Activated CD4-positive, alpha-beta memory T cell treated with anti-CD3 and anti-CD28 coated beads for 36 hours (primary cell): ENCODE measurements at regions not wholly inside any gene's neighbourhood (a gene's known extent, or its start where the extent isn't known, plus 50 kb on each side); places are given as distances from the start of the nearest gene placed in this dataset.

Source experiments
- CTCF ChIA-PET: fragments of 350-600 bp; sonication (Branson Sonifier 250); formaldehyde crosslinking; loops from one replicate; lab custom pipeline; 2021; ENCODE audit warnings: antibody characterized with exemption, inconsistent platforms; lab: Charles Lee
- POLR2A ChIA-PET: fragments of 350-600 bp; sonication (Branson Sonifier 250); formaldehyde crosslinking; loops from one replicate; lab custom pipeline; 2021; ENCODE audit warnings: antibody characterized with exemption; lab: Charles Lee
- DNase-seq: peaks from one replicate; pipeline ENCODE4 v3.0.0-alpha.2; 2020
- H3K27ac Mint-ChIP-seq: one replicate; pipeline ENCODE4 v1.8.0; 2021; ENCODE audit warnings: mixed read lengths
- H3K27me3 Mint-ChIP-seq: one replicate; pipeline ENCODE4 v1.8.0; 2021; ENCODE audit warnings: mixed read lengths
- H3K36me3 Mint-ChIP-seq: one replicate; pipeline ENCODE4 v1.8.0; 2021; ENCODE audit warnings: mixed read lengths
- H3K4me1 Mint-ChIP-seq: one replicate; pipeline ENCODE4 v1.8.0; 2021; ENCODE audit warnings: low read depth, mixed read lengths
- H3K4me3 Mint-ChIP-seq: one replicate; pipeline ENCODE4 v1.8.0; 2021; ENCODE audit warnings: mild to moderate bottlenecking, mixed read lengths
- H3K9me3 Mint-ChIP-seq: one replicate; pipeline ENCODE4 v1.8.0; 2021; ENCODE audit warnings: mixed read lengths
- intact Hi-C: fragments of 100-400 bp; cut with micrococcal nuclease; formaldehyde crosslinking; loops from one replicate; pipeline ENCODE4 v1.15.1; 2023

GRCh38 chr5:174300941-174301761, 255.6 kb downstream of the NSG2 start:
- DNase-seq = no peak
- ChIA-PET CTCF (interaction anchor here (1.5 kb wide), 1 partner anchor 10 kb away, joined by 6 read pairs; no protein-coding TSS in a partner anchor), POLR2A (no interaction called here)
- Mint-ChIP-seq H3K27ac (no peak overlapping the region), H3K4me3 (no peak overlapping the region), H3K9me3 (peaks cover 13% of the 10 kb centered on the region), H3K4me1 (no peaks in the 10 kb centered on the region), H3K27me3 (peaks cover 9% of the 10 kb centered on the region), H3K36me3 (no peaks in the 10 kb centered on the region)
- intact Hi-C loops = no loop called here

- ChIA-PET CTCF (interaction anchor here (1.8 kb wide), 1 partner anchor 10 kb away, joined by 8 read pairs; no protein-coding TSS in a partner anchor), POLR2A (no interaction called here)
- H3K27ac Mint-ChIP-seq = no peak overlapping the region
- H3K4me3 Mint-ChIP-seq = no peak overlapping the region
- H3K9me3 Mint-ChIP-seq = peaks cover 13% of the 10 kb centered on the region
- no peak for DNase-seq
- H3K4me1 Mint-ChIP-seq = no peaks in the 10 kb centered on the region
- peaks cover 9% of the 10 kb centered on the region for H3K27me3 Mint-ChIP-seq
- intact Hi-C loops = no loop called here
- no peaks in the 10 kb centered on the region for H3K36me3 Mint-ChIP-seq
Measured at GRCh38 chr5:174301848-174302625, 256.5 kb downstream of the NSG2 start.

- DNase-seq = no peak
- Mint-ChIP-seq H3K9me3 (peaks cover 8% of the 10 kb centered on the region), H3K27me3 (peaks cover 12% of the 10 kb centered on the region), H3K36me3 (no peaks in the 10 kb centered on the region), H3K4me1 (no peaks in the 10 kb centered on the region), H3K27ac (no peak overlapping the region), H3K4me3 (no peak overlapping the region)
- ChIA-PET POLR2A (no interaction called here), CTCF (interaction anchor here (1.8 kb wide), 1 partner anchor 9 kb away, joined by 8 read pairs; no protein-coding TSS in a partner anchor)
- intact Hi-C loops = no loop called here
Measured at GRCh38 chr5:174303035-174303434, 257.5 kb downstream of the NSG2 start.

DNA sequence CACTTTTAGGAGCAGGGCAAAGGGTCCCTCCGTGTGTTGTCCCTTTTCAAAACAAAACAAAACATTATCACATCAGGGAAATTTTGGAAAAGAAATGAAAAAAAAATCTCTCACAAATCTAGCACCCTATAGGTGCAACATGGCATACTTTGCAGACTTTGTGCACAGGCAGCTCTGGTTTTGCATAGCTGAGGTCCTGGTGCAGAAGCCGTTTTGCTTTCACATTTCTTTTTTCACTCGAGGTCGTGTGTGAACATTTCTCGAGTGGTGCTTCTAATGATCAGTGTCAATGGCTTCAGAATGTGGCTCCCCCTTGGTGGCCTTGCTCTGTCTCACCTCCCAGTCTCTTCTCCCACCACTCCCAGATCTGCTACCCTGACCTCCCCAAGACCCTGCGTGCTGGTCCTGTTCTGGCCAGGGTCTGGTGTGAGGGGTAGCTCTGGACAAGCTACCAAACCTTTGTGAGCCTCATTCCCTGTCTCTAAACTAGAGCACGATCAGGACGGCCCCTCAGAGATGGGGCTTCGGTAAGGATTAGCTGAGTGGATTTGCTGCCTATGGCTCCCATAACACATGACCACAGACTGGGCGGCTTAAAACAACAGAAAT, 258.0 kb downstream of the NSG2 start:
- DNase-seq = no peak
- ChIA-PET POLR2A (no interaction called here), CTCF (interaction anchor here (1.8 kb wide), 1 partner anchor 8 kb away, joined by 8 read pairs; no protein-coding TSS in a partner anchor)
- H3K4me1 Mint-ChIP-seq = no peaks in the 10 kb centered on the region
- peaks cover 4% of the 10 kb centered on the region for H3K9me3 Mint-ChIP-seq
- peaks cover 12% of the 10 kb centered on the region for H3K27me3 Mint-ChIP-seq
- H3K36me3 Mint-ChIP-seq = no peaks in the 10 kb centered on the region
- intact Hi-C loops = no loop called here
- H3K4me3 Mint-ChIP-seq = no peak overlapping the region
- H3K27ac Mint-ChIP-seq = no peak overlapping the region

- Mint-ChIP-seq H3K9me3 (no peaks in the 10 kb centered on the region), H3K4me1 (no peaks in the 10 kb centered on the region), H3K4me3 (no peak overlapping the region), H3K27me3 (peaks cover 12% of the 10 kb centered on the region), H3K27ac (no peak overlapping the region), H3K36me3 (no peaks in the 10 kb centered on the region)
- CTCF ChIA-PET = no interaction called here
- intact Hi-C loops = no loop called here
- DNase-seq = no peak
- POLR2A ChIA-PET = no interaction called here
Measured at GRCh38 chr5:174305241-174305681, 259.8 kb downstream of the NSG2 start.

DNA sequence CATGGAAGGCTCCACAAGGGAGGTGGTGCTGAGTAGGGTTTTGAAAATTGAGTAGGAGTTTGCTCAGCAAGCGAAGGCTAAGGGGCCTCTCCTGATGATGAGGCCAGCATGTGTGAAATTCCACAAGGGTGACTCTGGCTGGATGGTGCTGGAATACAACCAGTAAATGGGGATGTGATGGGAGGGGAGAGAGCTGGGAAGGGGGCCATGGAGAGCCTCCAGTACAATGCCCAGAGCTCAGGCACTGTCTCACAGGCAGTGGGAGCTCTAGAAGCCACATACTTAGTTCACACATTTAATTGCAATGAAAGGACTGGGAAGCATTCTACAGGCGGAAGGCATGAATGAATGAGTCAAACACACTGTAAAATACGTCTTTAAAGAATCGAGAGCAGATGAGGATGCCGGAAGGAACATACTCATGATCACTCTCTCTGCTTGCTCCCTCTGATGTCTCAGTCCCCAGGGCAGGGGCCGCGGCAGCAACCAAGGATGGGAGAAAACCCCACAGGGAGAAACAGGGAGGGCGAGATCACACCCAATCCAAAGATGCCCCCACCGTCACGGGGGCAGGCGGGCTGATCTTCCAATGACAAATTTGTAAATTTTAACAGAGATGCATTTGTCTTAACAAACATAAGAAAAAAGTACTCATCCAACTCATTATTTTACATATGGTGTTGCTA, 261.0 kb downstream of the NSG2 start:
- Mint-ChIP-seq H3K27ac (no peak overlapping the region), H3K36me3 (no peaks in the 10 kb centered on the region), H3K27me3 (peaks cover 16% of the 10 kb centered on the region), H3K4me1 (peaks cover 2% of the 10 kb centered on the region), H3K4me3 (no peak overlapping the region), H3K9me3 (no peaks in the 10 kb centered on the region)
- ChIA-PET POLR2A (no interaction called here), CTCF (no interaction called here)
- DNase-seq = no peak
- intact Hi-C loops = no loop called here

DNA sequence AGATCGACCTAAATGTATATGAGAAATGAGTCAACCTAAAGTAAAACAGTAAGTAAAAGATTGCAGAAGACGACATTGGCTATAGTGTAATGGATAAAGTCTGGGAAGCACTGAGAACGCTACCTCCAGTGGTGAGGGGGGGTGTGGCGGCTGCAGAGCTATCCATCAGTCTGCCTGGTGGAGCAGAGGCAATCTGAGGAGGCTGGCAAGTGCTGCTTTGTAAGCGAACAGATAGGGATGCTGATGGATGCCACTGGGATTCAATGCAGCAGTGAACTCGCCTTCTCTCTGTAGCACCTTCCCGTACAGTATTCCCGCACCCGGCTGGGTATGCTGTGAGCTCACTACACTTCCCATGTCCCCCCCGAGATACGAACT, 261.5 kb downstream of the NSG2 start:
- H3K27ac Mint-ChIP-seq = no peak overlapping the region
- CTCF ChIA-PET = no interaction called here
- POLR2A ChIA-PET = no interaction called here

DNA sequence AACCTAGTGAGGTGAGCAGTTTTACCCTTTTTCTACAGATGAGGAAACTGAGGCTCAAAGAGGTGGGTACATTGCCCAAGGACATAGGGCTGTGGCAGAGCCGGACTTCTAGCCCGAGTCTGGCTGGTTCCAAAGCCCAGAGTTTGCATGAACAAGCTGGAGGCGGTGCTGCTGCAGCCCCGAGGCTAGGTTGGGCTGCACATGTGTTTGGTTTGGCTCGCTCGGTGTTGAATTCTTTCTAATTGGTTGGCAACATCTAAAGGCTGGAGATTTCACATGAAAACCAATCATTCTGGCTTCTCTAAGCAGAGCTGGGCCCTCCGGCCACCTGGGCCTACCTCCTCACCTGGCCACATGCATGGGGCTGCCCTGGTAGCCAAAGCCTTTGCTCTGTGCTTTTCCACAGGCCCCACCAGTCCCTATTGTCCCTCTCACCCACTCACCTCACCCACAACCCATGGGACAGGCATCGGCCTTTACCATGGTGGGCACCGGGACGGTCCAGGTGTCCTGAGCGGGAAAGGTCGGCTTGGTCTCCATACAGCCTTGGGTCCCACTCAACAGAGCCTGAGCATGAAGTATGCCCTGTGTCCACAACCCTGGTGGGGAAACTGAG, 262.3 kb downstream of the NSG2 start:
- intact Hi-C loops = no loop called here
- Mint-ChIP-seq H3K27me3 (peaks cover 20% of the 10 kb centered on the region), H3K36me3 (no peaks in the 10 kb centered on the region), H3K27ac (no peak overlapping the region), H3K4me1 (peaks cover 2% of the 10 kb centered on the region), H3K4me3 (no peak overlapping the region), H3K9me3 (no peaks in the 10 kb centered on the region)
- POLR2A ChIA-PET = no interaction called here
- CTCF ChIA-PET = no interaction called here
- no peak for DNase-seq

More for the DNA sequence above, 261.5 kb downstream of the NSG2 start:
- intact Hi-C loops = no loop called here
- Mint-ChIP-seq H3K27me3 (peaks cover 16% of the 10 kb centered on the region), H3K36me3 (no peaks in the 10 kb centered on the region), H3K4me1 (peaks cover 2% of the 10 kb centered on the region), H3K4me3 (no peak overlapping the region), H3K9me3 (no peaks in the 10 kb centered on the region)
- no peak for DNase-seq

DNA sequence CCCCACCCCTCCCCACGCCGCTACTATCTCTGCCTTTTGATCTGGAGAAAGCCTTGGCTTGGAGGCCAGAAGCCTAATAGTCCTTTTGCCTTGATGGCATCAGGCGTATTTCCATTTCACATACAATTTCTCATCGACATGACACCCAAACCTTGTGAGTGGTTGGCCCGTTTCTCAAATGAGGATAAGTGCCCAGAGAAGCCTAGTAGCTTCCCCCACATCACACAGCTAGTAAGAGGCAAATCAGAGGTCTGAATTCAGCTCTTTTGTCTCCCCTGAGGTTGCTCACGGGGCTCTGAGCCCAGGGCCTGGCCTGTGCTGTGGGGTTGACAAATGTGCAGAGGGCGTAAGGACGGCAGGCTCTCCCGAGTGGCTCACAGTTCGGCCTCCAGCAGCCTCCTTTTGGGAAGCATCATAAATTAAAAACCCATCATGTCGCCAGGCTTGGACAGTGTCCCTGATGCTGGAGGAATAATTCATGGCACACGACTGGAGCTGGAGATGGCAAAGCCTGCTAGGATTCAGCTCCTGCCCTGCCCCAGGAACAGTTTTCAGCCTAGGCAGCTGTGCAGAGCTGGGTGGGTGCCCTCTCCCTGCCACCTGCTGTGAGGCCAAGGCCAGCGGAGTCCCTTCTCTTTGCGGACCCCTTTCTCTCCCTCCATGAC, 263.8 kb downstream of the NSG2 start:
- H3K4me3 Mint-ChIP-seq = no peak overlapping the region
- no peaks in the 10 kb centered on the region for H3K9me3 Mint-ChIP-seq
- no peak overlapping the region for H3K27ac Mint-ChIP-seq
- peaks cover 2% of the 10 kb centered on the region for H3K4me1 Mint-ChIP-seq
- intact Hi-C loops = no loop called here
- DNase-seq = no peak
- POLR2A ChIA-PET = no interaction called here
- peaks cover 28% of the 10 kb centered on the region for H3K27me3 Mint-ChIP-seq
- no peaks in the 10 kb centered on the region for H3K36me3 Mint-ChIP-seq
- CTCF ChIA-PET = interaction anchor here (1.0 kb wide), 1 partner anchor 34 kb away, joined by 3 read pairs; no protein-coding TSS in a partner anchor

GRCh38 chr5:174310243-174310642, 264.7 kb downstream of the NSG2 start:
- H3K27me3 Mint-ChIP-seq = peaks cover 37% of the 10 kb centered on the region
- CTCF ChIA-PET = interaction anchor here (1.1 to 2.6 kb wide), 2 partner anchors 10 to 57 kb away, joined by 3 to 6 read pairs; no protein-coding TSS in a partner anchor
- DNase-seq = no peak
- H3K9me3 Mint-ChIP-seq = no peaks in the 10 kb centered on the region
- H3K36me3 Mint-ChIP-seq = no peaks in the 10 kb centered on the region
- intact Hi-C loops = loop anchor here (5.0 kb wide), 1 partner anchor 288 kb away; no protein-coding TSS in a partner anchor
- H3K27ac Mint-ChIP-seq = no peak overlapping the region
- POLR2A ChIA-PET = no interaction called here
- peaks cover 2% of the 10 kb centered on the region for H3K4me1 Mint-ChIP-seq
- H3K4me3 Mint-ChIP-seq = no peak overlapping the region

GRCh38 chr5:174310706-174311105, 265.2 kb downstream of the NSG2 start:
- DNase-seq = no peak
- POLR2A ChIA-PET = no interaction called here
- Mint-ChIP-seq H3K36me3 (no peaks in the 10 kb centered on the region), H3K4me3 (no peak overlapping the region), H3K4me1 (peaks cover 2% of the 10 kb centered on the region), H3K27ac (no peak overlapping the region), H3K27me3 (peaks cover 41% of the 10 kb centered on the region), H3K9me3 (no peaks in the 10 kb centered on the region)
- intact Hi-C loops = loop anchor here (5.0 kb wide), 1 partner anchor 288 kb away; no protein-coding TSS in a partner anchor
- CTCF ChIA-PET = interaction anchor here (0.9 to 2.6 kb wide), 4 partner anchors 10 to 265 kb away, joined by 3 to 8 read pairs (median 4); partner anchors contain the start of gene NSG2
